ENCODE measurements at regions not wholly inside any gene's neighbourhood (a gene's known extent, or its start where the extent isn't known, plus 50 kb on each side); places are given as distances from the start of the nearest gene placed in this dataset.
A peak's percentile ranks its signal among the peaks of the same experiment; 100 is the strongest.

GRCh38 chr2:30365201-30365600 is 81.8 kb upstream of the LCLAT1 start:
- no peak overlapping the region for H3K4me3 ChIP-seq (replicated peaks in 1 of 2; ENCODE audit: low read depth in 2 of 2, low read length in 2 of 2)
- TF ChIP-seq CTCF (IDR thresholded peaks at IDR 0.05; ENCODE audit: low read depth, low read length): no peak
- DNase-seq (ENCODE audit: low read depth in 2 of 2): no peak

GRCh38 chr2:30366199-30366691 is 80.8 kb upstream of the LCLAT1 start:
- no peak overlapping the region for H3K4me3 ChIP-seq (replicated peaks in 1 of 2; ENCODE audit: low read depth in 2 of 2, low read length in 2 of 2)
- DNase-seq (ENCODE audit: low read depth in 2 of 2): peak in 1 of 2 donors; percentile 35
- no peak for TF ChIP-seq CTCF (IDR thresholded peaks at IDR 0.05; ENCODE audit: low read depth, low read length)

GRCh38 chr2:30367232-30368070 is 79.6 kb upstream of the LCLAT1 start:
- no peak for TF ChIP-seq CTCF (IDR thresholded peaks at IDR 0.05; ENCODE audit: low read depth, low read length)
- H3K4me3 ChIP-seq (replicated peaks in 1 of 2; ENCODE audit: low read depth in 2 of 2, low read length in 2 of 2): no peak overlapping the region
- no peak for DNase-seq (ENCODE audit: low read depth in 2 of 2)

- H3K4me3 ChIP-seq (replicated peaks in 1 of 2; ENCODE audit: low read depth in 2 of 2, low read length in 2 of 2): no peak overlapping the region
- no peak for DNase-seq (ENCODE audit: low read depth in 2 of 2)
- no peak for TF ChIP-seq CTCF (IDR thresholded peaks at IDR 0.05; ENCODE audit: low read depth, low read length)
These were observed 78.8 kb upstream of the LCLAT1 start for GRCh38 chr2:30368258-30368657.

GRCh38 chr2:30371028-30371689 is 75.9 kb upstream of the LCLAT1 start:
- H3K4me3 ChIP-seq (replicated peaks in 1 of 2; ENCODE audit: low read depth in 2 of 2, low read length in 2 of 2): no peak overlapping the region
- no peak for TF ChIP-seq CTCF (IDR thresholded peaks at IDR 0.05; ENCODE audit: low read depth, low read length)
- no peak for DNase-seq (ENCODE audit: low read depth in 2 of 2)

- no peak overlapping the region for H3K4me3 ChIP-seq (replicated peaks in 1 of 2; ENCODE audit: low read depth in 2 of 2, low read length in 2 of 2)
- TF ChIP-seq CTCF (IDR thresholded peaks at IDR 0.05; ENCODE audit: low read depth, low read length): no peak
- no peak for DNase-seq (ENCODE audit: low read depth in 2 of 2)
These were observed 75.2 kb upstream of the LCLAT1 start for GRCh38 chr2:30371772-30372373.

Data from cardiac fibroblast (primary cell).